ENCODE measurements at regions not wholly inside any gene's neighbourhood (a gene's known extent, or its start where the extent isn't known, plus 50 kb on each side); places are given as distances from the start of the nearest gene placed in this dataset.

DNA sequence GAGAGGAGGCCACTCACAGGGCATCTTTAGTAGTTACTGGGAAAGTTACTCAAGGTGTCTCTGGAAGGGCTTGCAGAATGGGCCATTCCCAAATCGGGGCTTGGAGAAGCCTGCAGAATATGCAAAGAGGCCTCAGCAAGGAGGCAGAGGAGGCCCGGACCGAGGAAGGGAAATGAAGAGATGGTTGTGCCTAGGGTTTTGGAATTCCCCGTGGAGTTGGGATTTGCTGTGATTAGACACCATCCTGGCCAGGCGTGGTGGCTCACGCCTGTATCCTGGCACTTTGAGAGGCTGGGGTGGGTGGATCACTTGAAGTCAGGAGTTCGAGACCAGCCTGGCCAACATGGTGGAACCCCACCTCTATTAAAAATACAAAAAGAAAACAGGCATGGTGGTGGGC lies 193.0 kb downstream of the IRF8 start:
- TF ChIP-seq LEF1 (IDR thresholded peaks at IDR 0.05; ENCODE audit: borderline replicate concordance) (no peak), SUZ12 (IDR thresholded peaks at IDR 0.05) (no peak), CTBP1 (IDR thresholded peaks at IDR 0.05; ENCODE audit: borderline replicate concordance) (no peak), ARNT (IDR thresholded peaks at IDR 0.05) (no peak), FOXK2 (IDR thresholded peaks at IDR 0.05) (no peak), TARDBP (IDR thresholded peaks at IDR 0.05) (no peak), L3MBTL2 (conservative IDR thresholded peaks at IDR 0.05) (no peak), SP1 (IDR thresholded peaks at IDR 0.05) (no peak), HDGF (IDR thresholded peaks at IDR 0.05; ENCODE audit: borderline replicate concordance) (no peak), BHLHE40 (IDR thresholded peaks at IDR 0.05; ENCODE audit: borderline replicate concordance) (no peak), ZNF384 (IDR thresholded peaks at IDR 0.05) (no peak), ELF4 (IDR thresholded peaks at IDR 0.05) (no peak)
- TF ChIP-seq, protein P1, sequence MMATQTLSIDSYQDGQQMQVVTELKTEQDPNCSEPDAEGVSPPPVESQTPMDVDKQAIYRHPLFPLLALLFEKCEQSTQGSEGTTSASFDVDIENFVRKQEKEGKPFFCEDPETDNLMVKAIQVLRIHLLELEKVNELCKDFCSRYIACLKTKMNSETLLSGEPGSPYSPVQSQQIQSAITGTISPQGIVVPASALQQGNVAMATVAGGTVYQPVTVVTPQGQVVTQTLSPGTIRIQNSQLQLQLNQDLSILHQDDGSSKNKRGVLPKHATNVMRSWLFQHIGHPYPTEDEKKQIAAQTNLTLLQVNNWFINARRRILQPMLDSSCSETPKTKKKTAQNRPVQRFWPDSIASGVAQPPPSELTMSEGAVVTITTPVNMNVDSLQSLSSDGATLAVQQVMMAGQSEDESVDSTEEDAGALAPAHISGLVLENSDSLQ (IDR thresholded peaks at IDR 0.05) = no peak
- ChIA-PET POLR2A (no interaction called here), CTCF (no interaction called here)
- no peak for DNase-seq (ENCODE audit: extremely low spot score)

DNA sequence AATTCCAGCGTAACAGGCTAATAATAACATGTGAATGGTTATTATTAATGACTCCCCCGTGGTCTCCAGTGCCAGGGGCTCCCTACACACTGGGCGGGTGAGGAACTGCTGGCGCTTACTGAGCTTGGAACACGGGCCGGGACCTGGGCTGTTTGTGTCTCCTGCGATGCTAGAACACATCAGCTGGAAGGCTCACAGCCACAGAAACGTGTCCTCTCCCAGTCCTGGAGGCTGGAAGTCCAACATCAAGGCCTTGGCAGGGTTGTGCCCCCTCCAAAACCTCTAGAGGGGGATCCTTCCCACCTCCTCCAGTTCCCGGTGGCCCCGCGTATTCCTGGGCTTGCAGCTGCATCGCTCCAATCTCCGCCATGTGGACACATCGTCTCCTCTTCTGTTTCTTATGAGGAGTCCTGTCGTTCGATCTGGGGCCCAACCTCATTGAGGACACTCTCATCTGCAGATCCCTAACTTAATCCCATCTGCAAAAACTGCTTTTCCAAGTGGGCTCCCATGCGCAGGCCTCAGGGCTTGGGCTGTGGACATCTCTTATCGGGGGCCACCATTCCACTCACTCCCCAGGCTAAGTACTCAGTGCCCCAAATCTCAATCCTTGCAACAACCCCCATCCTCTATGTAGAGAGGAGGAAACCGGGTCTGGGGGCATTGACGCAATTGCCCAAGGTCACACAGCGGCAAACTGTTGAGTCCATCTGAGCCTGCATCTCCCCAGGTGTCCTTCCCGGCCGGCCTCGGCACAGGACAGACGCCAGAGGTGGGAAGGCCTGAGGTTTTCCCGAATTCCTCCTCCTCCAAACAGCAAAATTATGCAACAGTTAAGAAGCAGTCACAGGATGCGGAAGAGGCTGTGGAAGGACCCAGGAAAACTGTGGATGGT lies 193.9 kb downstream of the IRF8 start:
- ChIA-PET CTCF (no interaction called here), POLR2A (no interaction called here)
- no peak for DNase-seq (ENCODE audit: extremely low spot score)
- TF ChIP-seq LEF1 (IDR thresholded peaks at IDR 0.05; ENCODE audit: borderline replicate concordance) = no peak
- no peak for TF ChIP-seq BHLHE40 (IDR thresholded peaks at IDR 0.05; ENCODE audit: borderline replicate concordance)
- no peak for TF ChIP-seq ARNT (IDR thresholded peaks at IDR 0.05)
- no peak for TF ChIP-seq HDGF (IDR thresholded peaks at IDR 0.05; ENCODE audit: borderline replicate concordance)
- no peak for TF ChIP-seq FOXK2 (IDR thresholded peaks at IDR 0.05)
- TF ChIP-seq ELF4 (IDR thresholded peaks at IDR 0.05) = no peak
- no peak for TF ChIP-seq L3MBTL2 (conservative IDR thresholded peaks at IDR 0.05)
- TF ChIP-seq FOXA1 (IDR thresholded peaks at IDR 0.05) = no peak
- TF ChIP-seq SP1 (IDR thresholded peaks at IDR 0.05) = no peak
- TF ChIP-seq SUZ12 (IDR thresholded peaks at IDR 0.05) = no peak
- TF ChIP-seq ZNF384 (IDR thresholded peaks at IDR 0.05) = no peak
- TF ChIP-seq TARDBP (IDR thresholded peaks at IDR 0.05) = no peak
- no peak for TF ChIP-seq CTBP1 (IDR thresholded peaks at IDR 0.05; ENCODE audit: borderline replicate concordance)
- TF ChIP-seq, protein P1 (IDR thresholded peaks at IDR 0.05) = no peak

DNA sequence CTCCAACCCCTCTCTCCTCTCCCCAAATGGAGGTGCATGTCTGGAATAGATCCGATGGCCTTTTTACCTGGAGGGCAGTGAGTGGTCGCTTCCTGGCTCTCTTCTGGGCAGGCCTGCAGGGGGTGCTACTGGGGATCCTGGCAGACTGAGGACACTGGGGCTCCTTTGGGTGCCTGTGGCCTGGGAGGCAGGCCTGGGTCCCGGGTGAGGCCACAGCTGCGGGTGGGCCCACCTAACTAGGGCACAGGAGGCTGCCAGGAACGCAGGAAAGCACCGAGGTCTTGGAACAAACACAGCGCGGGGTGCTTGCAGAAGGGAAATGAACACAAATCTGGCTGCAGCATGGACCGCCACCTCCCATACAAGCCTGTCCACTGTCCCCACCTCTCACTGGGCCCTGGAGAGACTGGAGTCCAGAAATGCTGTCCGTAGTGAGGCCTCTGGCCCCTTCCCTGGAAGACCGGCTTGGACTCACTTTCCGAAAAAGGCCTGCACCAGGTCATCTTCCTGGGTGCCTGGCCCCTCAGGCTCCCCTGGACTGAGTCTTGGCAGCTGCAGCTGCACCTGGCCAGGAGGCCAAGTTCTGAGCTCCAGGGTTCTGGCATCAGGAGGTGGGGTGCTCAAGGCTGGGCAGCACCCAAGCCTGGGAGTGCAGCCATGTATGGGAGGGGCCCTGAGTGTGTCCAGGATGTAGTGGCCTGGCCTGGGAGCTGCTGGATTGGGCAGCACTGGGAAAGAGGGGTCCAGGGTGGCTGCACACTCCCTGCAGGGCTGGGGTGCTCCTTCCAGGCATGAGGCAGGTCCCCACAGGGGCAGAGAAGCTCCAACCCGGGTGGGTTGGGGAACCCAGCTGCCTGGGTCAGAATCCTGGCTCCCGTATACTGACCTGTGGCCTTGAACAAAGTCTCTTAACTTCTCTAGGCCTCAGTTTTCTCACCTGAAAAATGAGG lies 195.1 kb downstream of the IRF8 start:
- CTCF ChIA-PET = no interaction called here
- TF ChIP-seq ELF4 (IDR thresholded peaks at IDR 0.05) (no peak), ARNT (IDR thresholded peaks at IDR 0.05) (no peak), ZNF384 (IDR thresholded peaks at IDR 0.05) (no peak), FOXM1 (IDR thresholded peaks at IDR 0.05; ENCODE audit: borderline replicate concordance) (no peak), TARDBP (IDR thresholded peaks at IDR 0.05) (no peak), SUZ12 (IDR thresholded peaks at IDR 0.05) (no peak), FOXK2 (IDR thresholded peaks at IDR 0.05) (no peak), BHLHE40 (IDR thresholded peaks at IDR 0.05; ENCODE audit: borderline replicate concordance) (no peak), SP1 (IDR thresholded peaks at IDR 0.05) (no peak), FOXA1 (IDR thresholded peaks at IDR 0.05) (no peak), CTBP1 (IDR thresholded peaks at IDR 0.05; ENCODE audit: borderline replicate concordance) (no peak), NFRKB (IDR thresholded peaks at IDR 0.05) (no peak), L3MBTL2 (conservative IDR thresholded peaks at IDR 0.05) (no peak), HDGF (IDR thresholded peaks at IDR 0.05; ENCODE audit: borderline replicate concordance) (no peak), LEF1 (IDR thresholded peaks at IDR 0.05; ENCODE audit: borderline replicate concordance) (no peak)
- TF ChIP-seq, protein P1 (IDR thresholded peaks at IDR 0.05) = no peak
- DNase-seq (ENCODE audit: extremely low spot score) = peak; percentile 27
- POLR2A ChIA-PET = no interaction called here

DNA sequence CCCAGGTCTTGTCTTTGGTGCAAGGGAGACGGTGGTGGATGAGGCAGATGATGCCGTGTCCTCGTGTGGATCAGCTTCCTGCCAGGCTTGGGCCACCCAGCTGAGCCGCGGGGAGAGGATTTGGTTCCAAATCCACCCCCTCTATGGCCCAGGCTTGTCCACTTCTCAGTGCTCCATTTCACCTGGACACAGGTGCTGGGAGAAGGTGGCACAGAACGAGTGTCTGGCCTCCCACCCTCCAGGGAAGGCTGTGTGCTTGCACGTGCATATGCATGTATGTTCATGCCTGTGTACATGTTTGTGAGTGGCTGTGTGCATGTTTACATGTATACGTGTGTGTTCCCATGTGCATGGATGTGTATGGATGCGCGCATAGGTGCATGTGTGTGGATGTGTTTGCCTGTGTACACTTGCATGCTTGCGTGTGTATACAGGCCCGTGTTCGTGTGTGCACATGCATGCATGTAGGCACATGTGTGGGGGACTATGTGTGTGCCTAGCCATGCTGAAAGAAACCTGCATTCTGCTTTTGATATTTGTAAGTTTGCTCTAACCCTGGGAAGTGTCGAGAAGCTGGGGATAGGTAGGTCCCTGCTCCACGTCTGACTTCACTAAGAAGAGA lies 196.3 kb downstream of the IRF8 start:
- ChIA-PET POLR2A (no interaction called here), CTCF (no interaction called here)
- no peak for TF ChIP-seq L3MBTL2 (conservative IDR thresholded peaks at IDR 0.05)
- TF ChIP-seq FOXK2 (IDR thresholded peaks at IDR 0.05) = no peak
- TF ChIP-seq TARDBP (IDR thresholded peaks at IDR 0.05) = no peak
- no peak for TF ChIP-seq ELF4 (IDR thresholded peaks at IDR 0.05)
- no peak for TF ChIP-seq SUZ12 (IDR thresholded peaks at IDR 0.05)
- no peak for TF ChIP-seq FOXM1 (IDR thresholded peaks at IDR 0.05; ENCODE audit: borderline replicate concordance)
- no peak for TF ChIP-seq BHLHE40 (IDR thresholded peaks at IDR 0.05; ENCODE audit: borderline replicate concordance)
- no peak for TF ChIP-seq LEF1 (IDR thresholded peaks at IDR 0.05; ENCODE audit: borderline replicate concordance)
- no peak for TF ChIP-seq FOXA1 (IDR thresholded peaks at IDR 0.05)
- no peak for TF ChIP-seq HDGF (IDR thresholded peaks at IDR 0.05; ENCODE audit: borderline replicate concordance)
- no peak for TF ChIP-seq CTBP1 (IDR thresholded peaks at IDR 0.05; ENCODE audit: borderline replicate concordance)
- TF ChIP-seq ZNF384 (IDR thresholded peaks at IDR 0.05) = no peak
- no peak for TF ChIP-seq NFRKB (IDR thresholded peaks at IDR 0.05)
- TF ChIP-seq ARNT (IDR thresholded peaks at IDR 0.05) = no peak
- TF ChIP-seq, protein P1 (IDR thresholded peaks at IDR 0.05) = no peak
- TF ChIP-seq SP1 (IDR thresholded peaks at IDR 0.05) = no peak
- DNase-seq (ENCODE audit: extremely low spot score) = no peak
